Heart right ventricle (tissue), 16 donors: ENCODE measurements at regions not wholly inside any gene's neighbourhood (a gene's known extent, or its start where the extent isn't known, plus 50 kb on each side); places are given as distances from the start of the nearest gene placed in this dataset.

Source experiments
- ATAC-seq, 8 donors: fragments of 200-7000 bp; cut with Tn5 transposase; one replicate each; pipeline ENCODE4 v1.9.1; 2020; ENCODE audit warnings: mild to moderate bottlenecking in 8 of 8, moderate library complexity in 8 of 8, moderate number of reproducible peaks in 1 of 8
- DNase-seq, 2 donors: peaks; one replicate each; pipeline ENCODE4 v3.0.0-alpha.2; 2020
- H3K27ac ChIP-seq, 10 donors: fragments of 200-600 bp; sonication (generic) in 2 of 10; one replicate each; pipeline versions ENCODE4 v1.5.0 to v1.8.0; 2020 to 2022; ENCODE audit warnings: mild to moderate bottlenecking in 3 of 10
- H3K27me3 ChIP-seq, 7 donors: fragments of 200-600 bp; one replicate each; pipeline ENCODE4 v1.8.0; 2021 to 2022; ENCODE audit warnings: mild to moderate bottlenecking in 2 of 7
- H3K36me3 ChIP-seq, 9 donors: fragments of 200-600 bp; sonication (generic) in 1 of 9; one replicate each; pipeline versions ENCODE4 v1.5.0 to v1.8.0; 2020 to 2022; ENCODE audit warnings: mild to moderate bottlenecking in 2 of 9
- H3K4me1 ChIP-seq, 9 donors: fragments of 200-600 bp; sonication (generic) in 1 of 9; one replicate each; pipeline versions ENCODE4 v1.5.0 to v1.8.0; 2020 to 2022; ENCODE audit warnings: mild to moderate bottlenecking in 4 of 9
- H3K4me3 ChIP-seq, 10 donors: fragments of 200-600 bp; sonication (generic) in 2 of 10; one replicate each; pipeline versions ENCODE4 v1.5.0 to v1.8.0; 2020 to 2022; ENCODE audit warnings: mild to moderate bottlenecking in 7 of 10, moderate library complexity in 2 of 10
- H3K9me3 ChIP-seq, 11 donors: fragments of 200-600 bp in 10 of 11; sonication (generic) in 2 of 11; one replicate each; pipeline versions ENCODE4 v1.5.0 to v1.8.0; 2013 to 2022; ENCODE audit warnings: mild to moderate bottlenecking in 2 of 11, control low read depth in 1 of 11, moderate library complexity in 1 of 11
- CTCF ChIP-seq, 9 donors: fragments of 200-600 bp; sonication (generic) in 2 of 9; IDR thresholded peaks; one replicate each; pipeline versions ENCODE4 v1.5.0 to v1.8.0; 2021 to 2022; ENCODE audit warnings: antibody characterized with exemption in 9 of 9, mild to moderate bottlenecking in 5 of 9, moderate library complexity in 1 of 9
- WGBS, 2 donors: extraction: QIAGEN DNeasy Blood & Tissue Kit; methylation state at CpG; one replicate each; pipeline ENCODE4 v1.1.7; 2013; ENCODE audit warnings: inconsistent platforms in 1 of 2; 5-methylcytosine and 5-hydroxymethylcytosine counted together
- intact Hi-C, 10 donors: fragments of 100-400 bp; cut with DNase I; formaldehyde crosslinking; loops; one replicate each; pipeline versions ENCODE4 v1.11.1 to v1.14.2; 2022
- donor health status: Arrhythmogenic right ventricular cardiomyopathy.
- donor health status: ischemic (EF 13 %, LVEDD 7.1; RV severe dilation, severe dysfunction).
- donor health status: healthy with polysubstance abuse.
- donor health status: DM: no; HTN: yes; CAD: no.
- donor health status: DM: no; HTN: no; CAD: no.
- donor health status: ischemic (EF 25% LVEDD 6.9; RV normal size, moderate dysfunction).
- donor health status: ischemic (EF 25% LVEDD 5.7; RV mildly dilated, moderate dysfunction).
- donor health status: healthy.
- donor health status: DM: yes; HTN: yes; CAD: no.
- donor health status: Ischemic cardiomyopathy.
- donor health status: ischemic (EF 35%, LVEDD 5.7; RV mildly dilated, moderate dysfunction).
- donor health status: nonischemic (EF 11% LVEDD 7.7; RV severe dilation, severe dysfunction).
- donor health status: DM: yes; HTN: yes; CAD: no.
- donor health status: PGD.
- donor health status: ischemic (EF 29% LVEDD 5.4; RV normal size, mild dysfunction).
- donor health status: nonischemic (EF 23%, LVEDD 6.1; RV moderate dilation, normal function).

GRCh38 chr22:49400136-49400940 lies 427.3 kb downstream of the BRD1 start:
- WGBS, 2 donors: 83 to 85% methylated on average over 24 of the region's 24 CpGs
- H3K4me1 ChIP-seq: no peaks in the 10 kb centered on the region
- ATAC-seq (no peak), DNase-seq (no peak)
- H3K27ac ChIP-seq: no peak overlapping the region
- intact Hi-C loops: no loop called here
- no peak overlapping the region for H3K4me3 ChIP-seq
- no peaks in the 10 kb centered on the region for H3K36me3 ChIP-seq
- TF ChIP-seq CTCF (IDR thresholded peaks at IDR 0.05): no peak
- H3K27me3 ChIP-seq: peaks cover 0 to 48% (median 23%) of the 10 kb centered on the region in 7 donors
- peaks cover 0 to 2% (median 0%) of the 10 kb centered on the region in 11 donors for H3K9me3 ChIP-seq

GRCh38 chr22:49398646-49399045 lies 429.0 kb downstream of the BRD1 start:
- no peaks in the 10 kb centered on the region for H3K36me3 ChIP-seq
- DNase-seq (no peak), ATAC-seq (no peak)
- H3K4me1 ChIP-seq: no peaks in the 10 kb centered on the region
- no peak overlapping the region for H3K4me3 ChIP-seq
- H3K27ac ChIP-seq: no peak overlapping the region
- TF ChIP-seq CTCF (IDR thresholded peaks at IDR 0.05): no peak
- peaks cover 0 to 31% (median 6%) of the 10 kb centered on the region in 7 donors for H3K27me3 ChIP-seq
- H3K9me3 ChIP-seq: peaks cover 0 to 9% (median 0%) of the 10 kb centered on the region in 11 donors
- intact Hi-C loops: no loop called here
- WGBS, 2 donors: 76 to 77% methylated on average over 15 of the region's 15 CpGs

- H3K9me3 ChIP-seq: peaks cover 0 to 9% (median 0%) of the 10 kb centered on the region in 11 donors
- 77 to 82% methylated on average over 17 of the region's 17 CpGs for WGBS, 2 donors
- H3K36me3 ChIP-seq: no peaks in the 10 kb centered on the region
- intact Hi-C loops: no loop called here
- H3K27me3 ChIP-seq: peaks cover 0 to 26% (median 9%) of the 10 kb centered on the region in 7 donors
- no peaks in the 10 kb centered on the region for H3K4me1 ChIP-seq
- DNase-seq: no peak
- no peak overlapping the region for H3K27ac ChIP-seq
- ATAC-seq: no peak
- no peak for TF ChIP-seq CTCF (IDR thresholded peaks at IDR 0.05)
- no peak overlapping the region for H3K4me3 ChIP-seq
Measured at GRCh38 chr22:49398115-49398514, 429.6 kb downstream of the BRD1 start.

GRCh38 chr22:49396817-49397216 lies 430.9 kb downstream of the BRD1 start:
- 72 to 82% methylated on average over 11 of the region's 11 CpGs for WGBS, 2 donors
- no peak for TF ChIP-seq CTCF (IDR thresholded peaks at IDR 0.05)
- DNase-seq (no peak), ATAC-seq (no peak)
- Histone ChIP-seq H3K4me3 (no peak overlapping the region), H3K36me3 (no peaks in the 10 kb centered on the region), H3K27me3 (peaks cover 0 to 33% (median 9%) of the 10 kb centered on the region in 7 donors), H3K4me1 (no peaks in the 10 kb centered on the region), H3K9me3 (peaks cover 0 to 9% (median 0%) of the 10 kb centered on the region in 11 donors), H3K27ac (no peak overlapping the region)
- intact Hi-C loops: no loop called here
